ENCODE measurements at regions not wholly inside any gene's neighbourhood (a gene's known extent, or its start where the extent isn't known, plus 50 kb on each side); places are given as distances from the start of the nearest gene placed in this dataset.

- Histone ChIP-seq H3K4me1 (ENCODE audit: low read length) (peaks cover 43% of the 10 kb centered on the region), H3K9ac (ENCODE audit: low read length) (peak overlapping the region; percentile 16; the same call in 1 of the 2 replicates), H3K9me3 (ENCODE audit: insufficient read depth, low read length) (no peaks in the 10 kb centered on the region), H3K79me2 (ENCODE audit: low read length) (no peaks in the 10 kb centered on the region), H2AFZ (ENCODE audit: low read depth, low read length) (no peak overlapping the region; the same call in 1 of the 2 replicates), H3K4me2 (ENCODE audit: low read length) (peak overlapping the region; percentile 80), H3K27ac (ENCODE audit: low read length) (peak overlapping the region; percentile 61), H3K27me3 (ENCODE audit: low read depth, low read length) (no peaks in the 10 kb centered on the region), H3K4me3 (ENCODE audit: low read length) (peak overlapping the region; percentile 58), H3K36me3 (replicated peaks; ENCODE audit: low read depth, low read length) (no peaks in the 10 kb centered on the region), H4K20me1 (ENCODE audit: insufficient read depth, low read length) (no peaks in the 10 kb centered on the region)
- TF ChIP-seq EZH2phosphoT487 (IDR thresholded peaks at IDR 0.05; ENCODE audit: low read depth) (no peak), CTCF (IDR thresholded peaks at IDR 0.05; ENCODE audit: low read depth, low read length) (no peak)
These were observed 460.5 kb upstream of the GHITM start for GRCh38 chr10:83678850-83679249.

GRCh38 chr10:83680470-83680891, 458.8 kb upstream of the GHITM start:
- H3K79me2 ChIP-seq (ENCODE audit: low read length), result no peaks in the 10 kb centered on the region
- peaks cover 39% of the 10 kb centered on the region for H3K4me1 ChIP-seq (ENCODE audit: low read length)
- peak overlapping the region; percentile 57 for H3K4me3 ChIP-seq (ENCODE audit: low read length)
- no peaks in the 10 kb centered on the region for H3K36me3 ChIP-seq (replicated peaks; ENCODE audit: low read depth, low read length)
- H3K9me3 ChIP-seq (ENCODE audit: insufficient read depth, low read length), result no peaks in the 10 kb centered on the region
- peak overlapping the region; percentile 57 for H3K27ac ChIP-seq (ENCODE audit: low read length)
- H3K27me3 ChIP-seq (ENCODE audit: low read depth, low read length), result no peaks in the 10 kb centered on the region
- peak overlapping the region; percentile 80 for H3K4me2 ChIP-seq (ENCODE audit: low read length)
- H3K9ac ChIP-seq (ENCODE audit: low read length), result 0 out of 2 replicates have a peak overlapping the region, but pooled peaks have one; percentile 22
- H4K20me1 ChIP-seq (ENCODE audit: insufficient read depth, low read length), result no peaks in the 10 kb centered on the region
- TF ChIP-seq EZH2phosphoT487 (IDR thresholded peaks at IDR 0.05; ENCODE audit: low read depth) (no peak), CTCF (IDR thresholded peaks at IDR 0.05; ENCODE audit: low read depth, low read length) (no peak)
- no peak overlapping the region for H2AFZ ChIP-seq (ENCODE audit: low read depth, low read length)

- no peak overlapping the region for H3K4me3 ChIP-seq (ENCODE audit: low read length)
- H3K4me2 ChIP-seq (ENCODE audit: low read length), result no peak overlapping the region
- H3K9ac ChIP-seq (ENCODE audit: low read length), result no peak overlapping the region
- no peaks in the 10 kb centered on the region for H3K9me3 ChIP-seq (ENCODE audit: insufficient read depth, low read length)
- peaks cover 39% of the 10 kb centered on the region for H3K4me1 ChIP-seq (ENCODE audit: low read length)
- H2AFZ ChIP-seq (ENCODE audit: low read depth, low read length), result no peak overlapping the region
- H3K27ac ChIP-seq (ENCODE audit: low read length), result no peak overlapping the region
- H3K27me3 ChIP-seq (ENCODE audit: low read depth, low read length), result no peaks in the 10 kb centered on the region
- no peaks in the 10 kb centered on the region for H3K36me3 ChIP-seq (replicated peaks; ENCODE audit: low read depth, low read length)
- no peaks in the 10 kb centered on the region for H3K79me2 ChIP-seq (ENCODE audit: low read length)
- no peaks in the 10 kb centered on the region for H4K20me1 ChIP-seq (ENCODE audit: insufficient read depth, low read length)
- TF ChIP-seq EZH2phosphoT487 (IDR thresholded peaks at IDR 0.05; ENCODE audit: low read depth) (no peak), CTCF (IDR thresholded peaks at IDR 0.05; ENCODE audit: low read depth, low read length) (no peak)
These were observed 456.9 kb upstream of the GHITM start for GRCh38 chr10:83682414-83682813.

- no peak overlapping the region for H3K4me2 ChIP-seq (ENCODE audit: low read length)
- H2AFZ ChIP-seq (ENCODE audit: low read depth, low read length), result no peak overlapping the region
- no peaks in the 10 kb centered on the region for H3K27me3 ChIP-seq (ENCODE audit: low read depth, low read length)
- H3K79me2 ChIP-seq (ENCODE audit: low read length), result no peaks in the 10 kb centered on the region
- H3K36me3 ChIP-seq (replicated peaks; ENCODE audit: low read depth, low read length), result no peaks in the 10 kb centered on the region
- H4K20me1 ChIP-seq (ENCODE audit: insufficient read depth, low read length), result no peaks in the 10 kb centered on the region
- peaks cover 10% of the 10 kb centered on the region for H3K4me1 ChIP-seq (ENCODE audit: low read length)
- no peak overlapping the region for H3K9ac ChIP-seq (ENCODE audit: low read length)
- no peak overlapping the region for H3K27ac ChIP-seq (ENCODE audit: low read length)
- H3K4me3 ChIP-seq (ENCODE audit: low read length), result no peak overlapping the region
- no peaks in the 10 kb centered on the region for H3K9me3 ChIP-seq (ENCODE audit: insufficient read depth, low read length)
- no peak for TF ChIP-seq EZH2phosphoT487 (IDR thresholded peaks at IDR 0.05; ENCODE audit: low read depth)
- TF ChIP-seq CTCF (IDR thresholded peaks at IDR 0.05; ENCODE audit: low read depth, low read length), result no peak
These were observed 453.9 kb upstream of the GHITM start for GRCh38 chr10:83685458-83685857.
